ENCODE measurements at regions not wholly inside any gene's neighbourhood (a gene's known extent, or its start where the extent isn't known, plus 50 kb on each side); places are given as distances from the start of the nearest gene placed in this dataset.
"Not testable (repeated sequence)": the region's sequence is repeated elsewhere in the genome, so short reads cannot be mapped to it uniquely, and the experiment has no call there.

DNA sequence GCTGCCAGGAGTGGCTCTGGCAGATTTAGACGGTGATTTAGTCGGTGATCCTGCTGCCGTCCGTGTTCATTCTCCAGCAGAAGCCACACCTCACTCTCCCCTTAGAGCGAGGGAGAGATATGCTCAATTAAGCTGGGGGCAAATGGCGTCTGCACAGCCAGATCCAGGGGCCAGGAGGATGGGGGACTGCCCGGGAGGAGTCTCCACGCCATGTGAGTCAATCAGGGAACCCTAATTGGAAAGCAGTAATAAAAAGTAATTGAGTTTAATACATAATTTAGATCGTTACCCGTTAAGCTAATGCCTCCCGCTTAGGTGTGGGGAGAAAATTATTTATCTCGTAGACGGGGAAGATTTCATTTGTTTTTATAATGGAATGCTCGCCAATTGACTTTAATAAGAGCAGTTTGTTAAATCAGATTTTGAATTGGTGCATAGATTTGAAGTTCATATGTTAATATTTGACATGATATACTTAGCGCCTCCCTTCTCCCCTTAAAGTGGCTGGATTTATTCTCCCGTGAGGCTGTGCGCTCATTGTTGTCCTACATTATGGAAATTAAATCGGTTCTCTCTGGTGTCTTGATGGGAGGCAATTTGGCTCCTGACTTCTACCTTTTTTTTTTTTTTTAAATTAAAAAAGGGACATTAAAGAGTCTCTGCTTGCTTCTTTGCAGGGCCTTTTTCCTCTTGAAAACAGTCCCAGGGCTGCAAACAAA lies 104.9 kb upstream of the C14orf180 start:
- DNase-seq (ENCODE audit: low read depth, low spot score) = no peak
- no peak overlapping the region for H3K4me3 ChIP-seq (ENCODE audit: low read length)

DNA sequence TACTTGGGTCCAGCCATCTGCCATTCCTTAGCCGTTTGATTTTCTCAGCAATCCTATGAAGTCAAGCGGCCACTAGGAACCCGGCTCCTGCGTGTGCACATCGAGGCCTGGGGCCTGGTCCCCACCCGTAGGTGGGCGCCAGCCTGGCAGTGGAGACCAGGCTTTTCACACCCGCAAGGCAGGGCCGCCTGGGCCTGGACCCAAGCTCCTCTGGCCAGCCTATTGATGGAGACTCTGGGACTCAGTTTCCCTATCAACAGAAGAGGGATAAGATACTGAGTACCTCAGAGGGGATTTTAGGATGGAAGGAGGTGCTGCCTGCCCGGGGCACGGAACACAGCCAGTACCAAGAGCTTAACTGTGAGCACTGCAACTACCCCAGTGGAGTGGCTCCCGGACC lies 104.3 kb upstream of the C14orf180 start:
- H3K4me3 ChIP-seq (ENCODE audit: low read length) = no peak overlapping the region
- DNase-seq (ENCODE audit: low read depth, low spot score) = no peak

DNA sequence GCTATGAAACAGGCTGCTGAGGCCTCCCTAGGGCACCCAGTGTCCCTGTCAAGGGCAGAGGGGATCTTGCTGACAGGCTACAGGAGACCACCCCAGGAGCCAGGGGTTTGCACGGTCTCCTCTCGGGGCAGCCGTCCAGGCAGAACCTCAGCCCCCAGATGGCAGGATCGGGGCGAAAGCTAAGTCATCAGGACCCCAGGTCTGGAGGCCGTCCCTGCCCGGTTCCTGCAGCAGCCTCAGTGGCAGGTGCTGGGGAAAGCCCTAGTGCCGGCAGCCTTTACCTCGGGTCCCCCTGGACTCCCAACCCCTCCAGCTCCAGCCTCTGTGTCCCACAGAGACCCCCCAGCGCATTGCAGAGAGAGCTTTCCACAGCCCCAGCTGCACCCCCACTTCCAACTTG lies 103.8 kb upstream of the C14orf180 start:
- DNase-seq (ENCODE audit: low read depth, low spot score) = no peak
- H3K4me3 ChIP-seq (ENCODE audit: low read length) = no peak overlapping the region

DNA sequence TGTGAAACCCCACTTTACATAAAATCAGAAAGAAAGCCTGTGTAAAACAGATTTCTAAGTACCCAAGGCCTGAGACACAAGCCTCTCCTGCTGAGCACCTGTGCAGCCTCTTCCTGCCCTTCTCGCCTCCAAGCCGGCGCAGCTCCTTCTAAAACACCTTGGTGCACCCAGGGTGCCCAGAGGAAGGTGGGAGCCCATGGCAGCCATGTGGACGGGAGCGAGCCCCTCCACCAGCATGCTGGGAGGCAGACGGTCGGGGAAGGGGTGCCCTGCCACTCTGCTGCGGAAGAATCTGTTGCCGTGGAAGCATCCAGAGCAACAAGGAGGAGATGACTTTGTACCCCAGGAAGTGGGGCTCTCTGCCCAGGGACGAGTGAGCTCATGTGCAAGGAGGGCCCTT lies 103.1 kb upstream of the C14orf180 start:
- no peak for DNase-seq (ENCODE audit: low read depth, low spot score)
- H3K4me3 ChIP-seq (ENCODE audit: low read length) = no peak overlapping the region

DNA sequence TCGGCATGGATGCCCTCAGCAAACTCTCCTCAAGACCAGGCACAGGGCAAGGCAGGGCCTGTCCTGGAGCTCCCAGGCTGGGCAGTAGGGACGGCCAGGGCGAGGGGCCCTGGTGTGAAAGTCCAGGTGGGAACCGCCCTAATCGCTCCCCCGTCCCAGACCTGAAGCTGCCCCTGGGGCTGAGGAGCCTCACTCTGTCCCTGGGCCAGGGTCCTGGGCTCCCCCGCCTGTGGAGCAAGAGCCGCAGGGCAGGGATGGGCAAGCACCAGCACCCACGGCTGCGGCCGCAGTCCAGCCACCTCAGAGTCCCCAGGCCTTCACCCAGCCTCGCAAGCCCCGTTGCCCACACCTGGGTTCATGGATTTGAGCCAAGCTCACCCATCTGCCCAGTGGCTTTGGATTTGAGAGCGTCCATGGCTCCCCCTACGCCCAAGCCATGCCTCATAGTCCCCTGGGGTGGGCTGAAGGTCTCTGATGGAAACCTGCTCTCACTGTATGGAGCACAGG lies 102.4 kb upstream of the C14orf180 start:
- H3K4me3 ChIP-seq (ENCODE audit: low read length) = no peak overlapping the region
- no peak for DNase-seq (ENCODE audit: low read depth, low spot score)

DNA sequence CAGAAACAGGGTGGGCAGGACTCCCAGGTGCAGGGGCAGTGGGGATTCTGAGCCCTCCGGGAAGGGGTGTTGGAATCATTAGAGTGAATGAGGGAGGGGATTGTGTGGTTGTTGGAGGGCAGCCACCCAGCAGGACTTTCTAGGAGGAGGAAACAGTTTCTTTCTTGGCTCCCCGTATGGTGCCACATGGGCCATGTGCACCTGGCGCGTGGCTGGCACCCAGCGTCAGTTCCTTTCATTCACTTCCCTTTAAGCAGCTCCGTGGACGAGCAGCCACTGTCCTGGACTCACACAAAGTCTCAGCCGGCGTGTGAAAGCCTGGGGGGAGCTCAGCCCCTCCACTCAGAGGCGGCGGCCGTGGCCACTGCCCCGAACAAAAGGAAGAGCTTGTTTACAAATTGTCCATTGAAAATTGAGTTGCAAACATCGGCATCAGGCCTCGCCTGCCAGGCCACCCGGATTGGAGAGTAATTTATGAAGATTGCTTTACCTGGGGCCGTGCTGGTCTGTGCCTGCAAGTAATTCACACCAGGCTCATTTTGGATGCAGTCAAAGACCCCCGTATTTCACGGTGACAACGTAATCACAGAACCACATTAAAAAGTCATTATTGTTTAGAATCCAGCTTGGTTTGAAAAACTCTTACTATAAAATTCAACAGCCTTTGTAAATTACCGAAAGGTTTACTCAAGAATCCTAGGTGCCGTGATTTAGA lies 101.7 kb upstream of the C14orf180 start:
- DNase-seq (ENCODE audit: low read depth, low spot score) = no peak

DNA sequence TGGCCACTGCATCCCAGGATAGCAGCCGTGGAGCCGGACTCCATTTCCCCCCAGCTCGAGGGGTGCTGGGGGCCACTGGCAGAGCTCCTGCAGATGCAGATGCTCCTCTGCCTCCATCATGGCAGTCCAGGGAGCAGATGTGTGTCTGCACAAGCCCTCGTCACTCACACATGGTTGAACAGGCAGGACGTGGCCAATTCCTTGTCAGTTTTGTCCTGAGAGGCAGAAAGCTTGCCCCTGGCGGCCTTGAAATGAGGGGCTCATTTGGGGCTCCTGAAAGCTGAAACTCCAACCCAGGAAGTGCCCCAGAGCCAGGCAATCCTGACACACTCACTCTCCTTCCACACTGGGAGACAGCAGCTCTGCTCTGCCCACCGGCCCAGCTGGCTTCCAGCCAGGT lies 100.9 kb upstream of the C14orf180 start:
- H3K4me3 ChIP-seq (ENCODE audit: low read length) = no peak overlapping the region
- no peak for DNase-seq (ENCODE audit: low read depth, low spot score)

More for the DNA sequence above, 101.7 kb upstream of the C14orf180 start:
- H3K4me3 ChIP-seq (ENCODE audit: low read length) = no peak overlapping the region

DNA sequence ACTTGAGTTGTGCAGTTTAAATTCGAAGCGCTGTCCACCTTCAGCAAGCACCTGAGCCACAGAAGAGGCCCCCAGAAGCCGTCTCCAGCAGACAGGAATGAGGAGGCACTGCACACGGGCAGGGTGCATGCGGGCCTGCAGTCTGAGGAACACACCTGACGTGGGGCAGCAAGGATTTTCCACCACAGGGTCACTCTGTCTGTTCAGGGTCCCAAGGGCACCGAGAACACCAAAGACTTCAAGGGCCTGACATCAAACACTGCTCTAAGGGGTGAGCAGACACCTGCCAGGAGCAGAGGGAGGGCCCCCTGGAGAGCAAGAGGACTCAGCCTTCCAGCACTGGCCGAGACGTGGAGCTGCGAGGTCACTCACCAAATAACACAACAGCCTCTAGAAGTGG lies 99.7 kb upstream of the C14orf180 start:
- no peak overlapping the region for H3K4me3 ChIP-seq (ENCODE audit: low read length)

DNA sequence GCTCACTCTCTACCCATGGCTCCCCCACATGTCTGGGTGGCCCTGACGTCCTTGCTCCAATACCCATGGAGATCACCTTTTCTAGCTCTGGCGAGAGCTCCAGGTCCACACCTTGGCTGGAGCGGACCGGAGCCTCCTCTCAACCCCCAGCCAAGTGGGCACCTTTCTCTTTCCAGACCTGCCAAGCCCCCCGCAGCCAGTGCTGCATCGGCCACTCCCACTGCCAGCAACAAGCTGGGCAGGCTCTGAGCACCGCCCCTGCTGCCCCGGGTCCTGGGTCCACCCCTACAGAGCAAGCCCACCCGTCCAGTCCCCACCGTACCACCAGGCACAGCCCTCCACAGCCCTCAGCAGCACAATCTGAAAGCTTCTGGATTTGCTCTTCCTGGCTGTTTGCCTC lies 98.2 kb upstream of the C14orf180 start:
- no peak overlapping the region for H3K4me3 ChIP-seq (ENCODE audit: low read length)
- no peak for DNase-seq (ENCODE audit: low read depth, low spot score)

More for the DNA sequence above, 99.7 kb upstream of the C14orf180 start:
- DNase-seq (ENCODE audit: low read depth, low spot score) = no peak

DNA sequence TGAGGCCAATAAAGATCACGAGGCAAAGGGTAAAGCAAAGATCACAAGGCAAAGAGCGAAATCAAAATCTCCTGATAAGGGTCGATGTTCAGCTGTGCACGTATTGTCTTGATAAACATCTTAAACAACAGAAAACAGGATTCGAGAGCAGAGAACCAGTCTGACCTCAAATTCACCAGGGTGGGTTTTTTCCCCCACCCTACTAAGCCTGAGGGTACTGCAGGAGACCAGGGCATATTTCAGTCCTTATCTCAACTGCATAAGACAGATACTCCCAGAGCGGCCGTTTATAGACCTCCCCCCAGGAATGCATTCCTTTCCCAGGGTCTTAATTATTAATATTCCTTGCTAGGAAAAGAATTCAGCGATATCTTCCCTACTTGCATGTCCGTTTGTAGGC lies 97.5 kb upstream of the C14orf180 start:
- DNase-seq (ENCODE audit: low read depth, low spot score); H3K4me3 ChIP-seq (ENCODE audit: low read length): not testable (repeated sequence)

DNA sequence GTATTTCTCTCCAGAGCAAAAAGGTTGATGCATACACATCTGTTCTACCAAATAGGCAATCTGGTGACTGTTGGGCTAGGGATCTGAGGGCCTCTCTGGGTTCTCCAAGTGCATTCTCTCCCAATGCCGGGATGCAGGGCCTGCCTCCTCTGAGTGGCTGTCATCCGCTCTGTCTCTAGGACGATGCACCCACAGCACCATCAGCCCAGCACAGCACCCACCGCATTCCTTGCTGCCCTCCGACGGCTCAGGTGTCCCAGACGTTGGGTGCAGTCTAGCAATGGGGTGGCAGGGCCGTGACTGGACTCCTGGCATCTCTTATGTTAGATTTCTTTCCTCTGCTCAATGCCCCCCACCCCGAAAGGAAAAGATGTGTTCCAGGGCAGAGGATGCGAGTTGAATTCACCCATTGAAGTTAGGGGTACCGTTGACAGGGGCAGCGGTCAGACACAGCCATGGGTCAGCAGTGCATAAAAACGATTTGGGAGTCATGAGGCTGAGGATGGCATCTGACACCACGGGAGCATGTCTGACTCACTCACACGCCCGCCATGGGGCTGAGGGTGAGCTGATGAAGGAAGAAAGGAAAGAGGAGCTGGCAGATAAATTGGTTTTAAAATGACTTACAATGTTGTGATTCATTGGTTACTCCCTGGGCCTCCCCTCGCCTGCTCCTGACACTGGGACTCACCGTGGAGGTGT lies 93.2 kb upstream of the C14orf180 start:
- no peak for DNase-seq (ENCODE audit: low read depth, low spot score)

DNA sequence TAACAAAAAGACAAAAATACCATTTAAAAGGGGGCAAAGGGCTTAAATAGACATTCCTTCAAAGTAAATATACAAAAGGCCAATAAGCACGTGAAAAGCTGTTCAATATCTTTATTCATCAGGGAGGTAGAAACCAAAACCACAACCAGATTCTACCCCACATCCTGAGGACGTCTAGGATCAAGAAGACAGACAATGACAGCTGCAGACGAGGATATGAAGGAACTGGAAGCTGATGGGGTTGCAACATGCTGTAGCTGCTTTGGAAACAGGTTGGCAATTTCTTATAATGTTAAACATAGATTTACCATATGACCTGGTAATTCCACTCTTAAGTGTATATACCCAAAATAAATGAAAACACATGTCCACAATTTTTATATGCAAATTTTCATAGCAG lies 85.1 kb upstream of the C14orf180 start:
- peak; percentile 83 for DNase-seq (ENCODE audit: low read depth, low spot score)
- H3K4me3 ChIP-seq (ENCODE audit: low read length) = no peak overlapping the region

More for the DNA sequence above, 93.2 kb upstream of the C14orf180 start:
- H3K4me3 ChIP-seq (ENCODE audit: low read length) = no peak overlapping the region

DNA sequence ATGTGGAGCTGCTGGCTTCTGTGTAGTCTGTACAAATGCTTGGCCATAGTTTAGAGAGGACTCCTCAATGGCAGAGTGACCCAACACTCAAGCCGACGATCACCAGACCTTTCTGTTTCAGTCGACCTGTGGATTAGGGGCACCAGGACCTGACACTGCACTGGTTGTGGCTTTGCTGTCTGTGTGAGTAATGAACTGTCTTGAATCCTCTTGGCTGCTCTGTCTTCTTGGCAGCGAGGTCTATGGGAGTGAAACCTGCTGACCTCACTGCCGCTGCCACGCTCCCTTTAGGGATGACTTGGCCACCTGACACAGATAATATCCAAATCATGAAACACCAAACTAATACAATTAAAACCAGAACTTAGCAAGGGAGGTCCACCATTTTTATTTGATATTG lies 83.5 kb upstream of the C14orf180 start:
- no peak overlapping the region for H3K4me3 ChIP-seq (ENCODE audit: low read length)
- no peak for DNase-seq (ENCODE audit: low read depth, low spot score)

DNA sequence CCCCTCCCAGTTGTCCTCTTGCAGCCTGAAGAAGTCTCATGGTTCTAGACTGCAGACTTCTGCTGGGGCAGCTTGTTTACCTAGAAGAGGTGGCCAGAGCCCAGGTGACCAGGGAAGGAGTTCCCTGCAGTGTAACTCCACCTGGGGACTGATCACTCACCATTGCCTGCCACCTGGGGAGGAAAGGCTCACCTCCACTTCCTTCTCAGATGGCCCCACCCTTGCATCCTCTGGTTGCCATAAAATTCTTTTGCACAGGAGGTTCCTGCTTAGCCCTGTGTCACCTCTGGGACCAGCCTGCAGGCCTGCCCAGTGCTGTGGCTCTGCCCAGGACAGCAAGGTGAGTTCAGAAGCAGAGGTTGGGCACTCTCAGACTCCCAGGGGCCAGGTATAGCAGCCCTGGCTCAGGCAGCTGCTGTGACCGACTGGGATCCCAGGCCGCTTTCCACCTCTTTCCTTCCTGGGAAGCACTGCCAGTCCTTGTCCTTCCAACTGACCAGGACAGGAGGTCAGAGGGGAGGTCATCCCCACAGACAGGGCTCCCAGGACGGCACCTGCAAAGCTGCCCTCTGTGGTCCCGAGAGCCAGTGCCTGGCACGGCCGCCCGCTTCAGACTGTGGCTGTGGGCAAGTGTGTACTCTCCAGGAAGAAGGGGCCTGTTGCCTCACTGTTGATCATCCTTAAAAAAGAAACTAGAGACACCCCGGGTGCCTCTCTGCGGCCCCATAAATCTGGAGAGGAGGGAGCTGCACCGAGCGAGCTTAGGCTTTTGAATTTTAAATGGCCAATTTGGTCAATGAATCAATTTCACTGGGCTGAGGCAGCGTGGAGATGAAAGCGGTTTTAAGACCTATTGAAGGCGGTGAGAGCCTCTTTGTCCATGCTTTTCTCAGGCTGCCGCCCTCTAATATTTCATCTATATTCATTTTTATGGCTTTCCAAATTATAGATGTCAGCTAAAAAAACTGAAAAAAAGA lies 79.5 kb upstream of the C14orf180 start:
- no peak for DNase-seq (ENCODE audit: low read depth, low spot score)
- H3K4me3 ChIP-seq (ENCODE audit: low read length) = no peak overlapping the region

DNA sequence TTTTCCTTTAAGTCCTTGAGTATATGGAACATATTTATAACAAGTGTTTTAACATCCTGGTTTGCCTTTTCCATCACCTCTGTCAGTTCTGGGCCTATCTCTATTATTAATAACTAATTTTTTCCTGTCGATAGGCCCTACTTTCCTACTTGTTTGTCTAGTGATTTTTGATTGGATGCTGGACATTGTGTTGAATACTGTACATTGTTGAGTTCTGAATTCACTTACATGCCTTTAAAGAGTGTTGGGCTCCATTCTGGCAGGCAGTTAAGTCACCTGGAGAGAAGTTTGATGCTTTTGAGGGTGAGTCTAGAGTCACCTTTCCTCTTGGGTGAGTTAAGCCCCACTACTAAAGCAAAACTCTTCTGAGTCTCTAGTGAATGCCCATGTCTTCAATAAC lies 77.5 kb upstream of the C14orf180 start:
- DNase-seq (ENCODE audit: low read depth, low spot score) = no peak
- H3K4me3 ChIP-seq (ENCODE audit: low read length) = no peak overlapping the region

DNA sequence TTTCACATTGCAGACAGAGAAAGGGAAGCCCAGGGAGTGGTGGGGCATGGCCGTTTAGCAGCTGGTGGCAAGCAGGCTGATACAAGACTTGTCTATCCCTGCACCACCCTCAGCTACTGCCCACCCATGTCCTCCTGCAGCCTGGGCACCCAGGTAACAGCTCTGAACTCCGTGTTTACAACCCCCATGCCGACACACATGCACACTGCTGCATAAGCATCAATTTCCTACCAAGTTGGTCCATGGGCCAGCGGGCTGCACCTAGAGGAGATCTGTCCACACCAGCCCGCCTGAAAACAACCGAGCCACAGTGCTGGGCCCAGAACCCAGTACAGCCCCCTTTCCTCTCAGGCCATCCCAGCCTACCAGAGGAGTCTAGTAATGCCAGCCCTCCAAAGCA lies 75.9 kb upstream of the C14orf180 start:
- no peak overlapping the region for H3K4me3 ChIP-seq (ENCODE audit: low read length)
- no peak for DNase-seq (ENCODE audit: low read depth, low spot score)

DNA sequence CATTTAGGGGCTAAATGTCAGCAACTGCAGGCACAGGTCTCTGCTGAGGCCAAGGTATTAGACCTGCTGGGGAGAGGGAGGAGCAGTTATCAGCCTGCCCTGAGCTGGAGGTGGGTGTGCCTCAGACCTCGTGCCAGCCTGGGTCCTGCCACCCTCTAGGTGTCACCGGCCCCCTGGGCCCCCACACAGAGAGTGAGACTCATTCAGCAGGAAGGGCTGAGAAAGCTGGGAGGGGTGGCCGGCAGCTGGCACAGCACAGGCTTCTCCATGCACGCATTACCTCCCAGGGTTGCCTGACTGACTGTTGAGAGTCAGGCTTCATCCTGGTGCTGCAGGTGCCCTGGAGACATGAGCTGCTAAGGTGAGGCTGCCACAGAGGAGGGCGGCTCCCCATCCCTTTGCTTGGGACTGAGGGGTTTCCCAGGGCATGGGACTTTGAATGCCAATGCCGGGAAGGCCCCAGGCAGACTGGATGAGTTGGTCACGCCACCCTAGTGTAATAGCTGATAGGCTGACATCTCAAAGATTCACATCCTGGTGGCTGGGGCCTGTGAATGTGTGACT lies 75.3 kb upstream of the C14orf180 start:
- H3K4me3 ChIP-seq (ENCODE audit: low read length) = no peak overlapping the region
- no peak for DNase-seq (ENCODE audit: low read depth, low spot score)
